Ishikawa (cell line): ENCODE measurements at regions not wholly inside any gene's neighbourhood (a gene's known extent, or its start where the extent isn't known, plus 50 kb on each side); places are given as distances from the start of the nearest gene placed in this dataset.

ENCODE experiments used
- CEBPB ChIP-seq: IDR thresholded peaks from 2 replicates; pipeline ENCODE4 v1.6.1; 2012
- EGR1 ChIP-seq: IDR thresholded peaks from 2 replicates; pipeline ENCODE4 v1.6.1; 2012
- EP300 ChIP-seq: IDR thresholded peaks from 2 replicates; pipeline ENCODE4 v1.6.1; 2012; ENCODE audit warnings: borderline replicate concordance
- FOXM1 ChIP-seq: IDR thresholded peaks from 2 replicates; pipeline ENCODE4 v1.6.1; 2012; ENCODE audit warnings: low read depth, borderline replicate concordance
- MAX ChIP-seq: IDR thresholded peaks from 2 replicates; pipeline ENCODE4 v1.6.1; 2012
- NFIC ChIP-seq: IDR thresholded peaks from 2 replicates; pipeline ENCODE4 v1.6.1; 2012
- REST ChIP-seq: IDR thresholded peaks from 2 replicates; pipeline ENCODE4 v1.6.1; 2012; ENCODE audit warnings: low read depth, mild to moderate bottlenecking
- TAF1 ChIP-seq: IDR thresholded peaks from 2 replicates; pipeline ENCODE4 v1.6.1; 2012; ENCODE audit warnings: low read depth, mild to moderate bottlenecking
- TCF12 ChIP-seq: IDR thresholded peaks from 2 replicates; pipeline ENCODE4 v1.6.1; 2012; ENCODE audit warnings: low read depth
- TEAD4 ChIP-seq: IDR thresholded peaks from 2 replicates; pipeline ENCODE4 v1.6.1; 2012
- USF1 ChIP-seq: IDR thresholded peaks from 2 replicates; pipeline ENCODE4 v1.6.1; 2012
- YY1 ChIP-seq: IDR thresholded peaks from 2 replicates; pipeline ENCODE4 v1.6.1; 2012; ENCODE audit warnings: low read depth

- TF ChIP-seq NFIC (no peak), TAF1 (no peak), MAX (no peak), TCF12 (no peak), EP300 (no peak), USF1 (no peak), REST (no peak), EGR1 (no peak), TEAD4 (no peak), FOXM1 (no peak), YY1 (no peak), CEBPB (no peak)
Observed at GRCh38 chr21:34223376-34223775, 140.4 kb upstream of the KCNE2 start.
